ENCODE measurements at regions not wholly inside any gene's neighbourhood (a gene's known extent, or its start where the extent isn't known, plus 50 kb on each side); places are given as distances from the start of the nearest gene placed in this dataset.
A peak's percentile ranks its signal among the peaks of the same experiment; 100 is the strongest.

- Histone ChIP-seq H3K9me3 (ENCODE audit: control insufficient read depth in 4 of 4, insufficient read depth in 3 of 4, low read length in 3 of 4) (peaks cover 0 to 4% (median 0%) of the 10 kb centered on the region in 4 donors), H3K4me3 (peak overlapping the region; percentile 64), H3K27ac (ENCODE audit: low read depth in 1 of 2, low read length in 1 of 2) (peak overlapping the region in 1 of 2 donors; percentile 87), H3K27me3 (ENCODE audit: control insufficient read depth in 3 of 3, insufficient read depth in 3 of 3, low read length in 2 of 3) (no peaks in the 10 kb centered on the region), H3K9ac (ENCODE audit: insufficient read depth in 1 of 2, low read length in 2 of 2) (no peak overlapping the region), H3K4me1 (ENCODE audit: control insufficient read depth in 5 of 5, insufficient read depth in 5 of 5, low read length in 5 of 5) (peaks cover 0 to 11% (median 0%) of the 10 kb centered on the region in 5 donors), H3K36me3 (ENCODE audit: control insufficient read depth in 4 of 4, insufficient read depth in 4 of 4, low read length in 4 of 4) (no peaks in the 10 kb centered on the region)
- DNase-seq = no peak
- peak; percentile 27 for ATAC-seq (ENCODE audit: insufficient read depth, low FRiP score)
- 19 to 38% methylated on average over 17 of the region's 17 CpGs for WGBS, 2 donors
- TF ChIP-seq CTCF (IDR thresholded peaks at IDR 0.05; ENCODE audit: control extremely low read depth, extremely low read depth) = no peak
These were observed 1319.1 kb downstream of the TMEM121 start for GRCh38 chr14:106845286-106846087.

- 41 to 47% methylated on average over 2 of the region's 2 CpGs for WGBS, 2 donors
- Histone ChIP-seq H3K36me3 (ENCODE audit: control insufficient read depth in 4 of 4, insufficient read depth in 4 of 4, low read length in 4 of 4) (no peaks in the 10 kb centered on the region), H3K27ac (ENCODE audit: low read depth in 1 of 2, low read length in 1 of 2) (no peak overlapping the region), H3K4me3 (no peak overlapping the region), H3K9me3 (ENCODE audit: control insufficient read depth in 4 of 4, insufficient read depth in 3 of 4, low read length in 3 of 4) (peaks cover 0 to 4% (median under 1%) of the 10 kb centered on the region in 4 donors), H3K9ac (ENCODE audit: insufficient read depth in 1 of 2, low read length in 2 of 2) (no peak overlapping the region), H3K4me1 (ENCODE audit: control insufficient read depth in 5 of 5, insufficient read depth in 5 of 5, low read length in 5 of 5) (peaks cover 0 to 11% (median 0%) of the 10 kb centered on the region in 5 donors), H3K27me3 (ENCODE audit: control insufficient read depth in 3 of 3, insufficient read depth in 3 of 3, low read length in 2 of 3) (peaks cover 0 to 2% (median 0%) of the 10 kb centered on the region in 3 donors)
- TF ChIP-seq CTCF (IDR thresholded peaks at IDR 0.05; ENCODE audit: control extremely low read depth, extremely low read depth) = no peak
- ATAC-seq (ENCODE audit: insufficient read depth, low FRiP score) (no peak), DNase-seq (no peak)
These were observed 1319.8 kb downstream of the TMEM121 start for GRCh38 chr14:106846218-106846617.

GRCh38 chr14:106848330-106849121 is 1322.1 kb downstream of the TMEM121 start:
- WGBS, 2 donors = 60 to 69% methylated on average over 3 of the region's 3 CpGs
- Histone ChIP-seq H3K9ac (ENCODE audit: insufficient read depth in 1 of 2, low read length in 2 of 2) (no peak overlapping the region), H3K4me3 (no peak overlapping the region), H3K27ac (ENCODE audit: low read depth in 1 of 2, low read length in 1 of 2) (no peak overlapping the region), H3K27me3 (ENCODE audit: control insufficient read depth in 3 of 3, insufficient read depth in 3 of 3, low read length in 2 of 3) (peaks cover 0 to 4% (median 0%) of the 10 kb centered on the region in 3 donors), H3K36me3 (ENCODE audit: control insufficient read depth in 4 of 4, insufficient read depth in 4 of 4, low read length in 4 of 4) (no peaks in the 10 kb centered on the region), H3K4me1 (ENCODE audit: control insufficient read depth in 5 of 5, insufficient read depth in 5 of 5, low read length in 5 of 5) (peaks cover 0 to 11% (median 0%) of the 10 kb centered on the region in 5 donors), H3K9me3 (ENCODE audit: control insufficient read depth in 4 of 4, insufficient read depth in 3 of 4, low read length in 3 of 4) (peaks cover 0 to 11% (median under 1%) of the 10 kb centered on the region in 4 donors)
- DNase-seq = no peak
- no peak for TF ChIP-seq CTCF (IDR thresholded peaks at IDR 0.05; ENCODE audit: control extremely low read depth, extremely low read depth)
- ATAC-seq (ENCODE audit: insufficient read depth, low FRiP score) = no peak
